HG03060 (cell line): ENCODE measurements at regions not wholly inside any gene's neighbourhood (a gene's known extent, or its start where the extent isn't known, plus 50 kb on each side); places are given as distances from the start of the nearest gene placed in this dataset.
"Not testable (repeated sequence)": the region's sequence is repeated elsewhere in the genome, so short reads cannot be mapped to it uniquely, and the experiment has no call there.

Source experiments
- ATAC-seq: cut with Tn5 transposase; IDR thresholded peaks from one replicate; pipeline ENCODE4 v1.9.1; 2021; ENCODE audit warnings: low read depth, moderate number of reproducible peaks; ENCODE audit not compliant: unreplicated experiment

DNA sequence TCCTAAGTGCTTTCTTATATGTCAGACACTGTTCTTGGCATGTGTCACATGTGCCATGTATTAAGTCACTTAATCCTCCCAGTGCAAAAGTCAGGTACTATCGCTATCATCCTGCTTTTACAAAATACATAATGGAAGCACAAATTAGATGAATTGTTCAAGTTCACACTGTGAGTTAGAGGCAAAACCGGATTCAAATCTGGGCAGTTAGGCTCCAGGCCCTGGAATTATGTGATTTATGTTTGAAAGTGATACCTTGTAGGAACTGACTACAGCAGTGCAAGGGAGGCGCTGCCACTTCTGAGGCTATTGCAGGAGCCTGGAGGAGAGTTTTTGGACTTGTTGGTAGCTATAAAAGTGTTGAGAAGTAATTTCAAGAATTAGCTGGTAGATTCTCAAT lies 358.3 kb downstream of the HLX start:
- ATAC-seq, result no peak

DNA sequence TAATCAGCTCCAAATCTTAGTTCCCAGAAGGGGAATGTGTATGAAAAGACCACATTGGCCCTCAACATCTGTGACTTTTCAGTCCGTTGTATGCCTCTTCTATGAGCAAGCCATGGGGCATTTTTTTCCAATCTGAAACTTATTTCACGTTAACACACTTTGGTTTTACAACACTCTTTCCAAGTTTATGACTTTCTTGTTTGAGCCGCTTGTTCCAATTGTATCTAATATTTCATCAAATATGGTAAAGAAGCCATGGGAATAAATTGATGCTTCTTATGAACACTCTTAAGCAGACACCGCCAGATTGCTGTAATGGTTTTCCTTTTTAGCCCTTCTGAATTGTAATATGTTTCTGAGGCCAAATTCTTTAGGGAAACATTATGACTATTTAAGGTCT lies 359.9 kb downstream of the HLX start:
- no peak for ATAC-seq

DNA sequence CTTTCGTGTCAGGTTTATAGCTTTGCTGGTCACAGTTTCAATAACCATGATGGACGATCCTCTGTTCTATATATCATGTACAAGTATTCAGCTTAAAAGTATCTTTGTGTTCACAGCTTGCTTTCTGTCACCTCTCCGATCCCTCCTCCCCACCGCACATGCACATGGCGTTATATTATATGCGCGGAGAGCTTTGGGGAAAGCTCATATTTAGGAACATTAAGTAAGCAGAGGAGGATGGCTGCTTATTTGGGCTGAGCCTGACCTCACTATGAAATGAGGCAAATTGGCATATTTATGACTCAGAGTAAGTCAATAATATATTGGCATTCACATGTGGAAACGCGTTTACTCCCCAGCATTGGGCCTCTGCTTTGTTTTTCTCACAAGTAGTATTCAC lies 360.5 kb downstream of the HLX start:
- ATAC-seq, result no peak

DNA sequence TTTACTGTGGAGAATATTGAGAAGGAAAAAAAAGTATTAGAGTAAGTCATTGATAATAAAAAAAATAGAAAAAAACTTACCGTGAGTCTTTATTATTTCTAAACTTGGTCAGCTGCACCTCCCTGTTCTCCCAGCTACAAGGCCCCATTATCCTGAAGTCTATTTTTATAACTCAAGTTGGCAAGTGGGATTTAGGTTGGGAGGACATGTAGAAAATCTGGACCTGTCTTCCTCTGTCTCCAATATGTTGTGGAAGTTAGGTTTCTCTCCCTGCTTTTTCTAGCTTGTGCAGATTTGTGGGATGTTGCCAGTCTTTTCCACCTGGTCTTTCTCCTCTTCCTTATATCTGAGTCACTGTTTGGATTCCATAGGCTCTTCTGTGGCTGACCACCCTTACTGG lies 361.4 kb downstream of the HLX start:
- ATAC-seq, result no peak

DNA sequence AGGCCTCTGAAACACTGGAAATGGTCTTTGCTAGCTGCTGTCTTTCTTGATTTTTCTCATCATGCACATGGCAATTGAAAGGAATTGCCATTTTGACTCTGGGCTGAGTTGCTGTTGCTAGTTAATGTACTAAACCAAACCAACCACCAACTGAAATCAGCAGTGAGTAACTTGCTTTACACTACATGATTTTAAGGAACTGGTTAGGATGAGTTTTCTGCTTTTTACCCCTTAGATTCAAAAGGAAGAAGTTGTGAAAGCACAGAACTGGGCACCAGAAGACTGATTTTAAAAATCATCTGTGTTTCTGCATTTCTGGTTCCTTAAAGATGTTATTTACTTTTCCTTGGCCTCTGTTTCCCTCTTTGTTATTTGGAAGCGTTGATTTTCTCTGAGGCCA lies 361.9 kb downstream of the HLX start:
- ATAC-seq, result no peak

DNA sequence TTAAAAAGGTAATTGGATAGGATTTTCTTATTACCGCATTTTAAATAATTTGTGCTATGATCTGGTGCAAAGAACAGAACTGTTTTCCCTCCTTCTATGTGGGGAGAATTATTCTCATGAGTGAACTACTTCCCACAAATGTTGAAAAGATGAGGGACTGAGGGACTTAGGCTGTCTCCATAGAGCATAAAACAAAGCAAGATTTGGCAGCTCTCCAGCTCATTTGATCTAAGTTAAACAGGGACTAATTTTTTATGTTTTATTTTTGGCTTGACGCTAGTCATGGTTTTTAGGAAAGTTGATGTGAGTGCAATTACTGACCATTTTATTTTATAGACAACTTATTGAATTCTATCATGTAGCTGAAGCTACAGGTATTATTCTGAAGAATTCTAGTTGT lies 362.3 kb downstream of the HLX start:
- ATAC-seq, result no peak

DNA sequence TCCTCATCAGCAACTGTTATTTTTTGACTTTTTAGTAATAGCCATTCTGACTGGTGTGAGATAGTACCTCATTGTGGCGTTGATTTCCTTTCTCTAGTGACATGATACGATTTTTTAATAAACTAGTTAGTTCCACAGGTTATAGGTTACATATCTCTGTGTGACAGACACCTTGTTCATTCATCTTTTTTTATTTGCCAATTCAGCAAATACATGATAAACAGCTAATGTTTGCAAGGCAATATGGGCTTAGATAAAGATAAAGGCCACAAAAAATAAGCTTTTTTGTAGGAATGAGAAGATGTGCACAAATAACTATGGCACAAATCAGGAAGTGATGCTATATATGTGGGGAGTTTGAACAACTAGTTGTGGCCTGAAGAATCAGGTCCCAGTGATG lies 366.8 kb downstream of the HLX start:
- ATAC-seq, result no peak

DNA sequence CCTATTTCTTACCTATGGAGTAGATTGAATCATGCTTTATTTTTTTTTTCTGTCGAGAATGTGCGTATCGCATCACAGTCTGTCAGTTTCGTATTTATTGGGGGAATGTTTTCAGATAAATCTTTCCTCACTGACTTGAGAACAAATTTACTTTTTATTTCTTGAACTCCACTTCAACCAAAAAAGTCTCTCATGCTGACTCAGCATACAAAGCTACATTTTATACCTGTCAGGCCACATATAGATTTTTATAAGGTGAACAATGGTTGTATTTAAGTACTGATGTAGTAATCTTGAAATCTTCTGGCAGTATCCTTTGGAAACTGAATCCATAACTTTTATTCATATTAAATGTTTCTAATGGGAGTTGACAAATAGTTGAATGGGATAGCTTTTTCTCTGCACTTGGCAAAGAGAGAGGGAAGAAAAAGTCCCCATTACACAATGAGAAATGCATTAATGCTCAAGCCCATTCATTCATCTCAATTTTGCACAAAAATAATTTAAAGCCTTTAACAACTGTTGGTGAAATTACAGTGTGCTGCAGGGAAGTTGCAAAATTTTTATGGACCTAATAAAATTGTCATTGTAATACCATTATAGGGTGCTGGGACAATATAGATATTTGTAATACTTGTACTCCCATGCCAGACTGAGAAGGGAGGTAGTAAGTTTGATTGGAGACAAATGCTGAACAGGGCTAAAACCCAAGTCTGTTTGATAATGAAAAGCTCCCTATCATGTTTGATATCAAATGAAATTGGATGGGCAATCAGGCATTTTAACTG lies 367.6 kb downstream of the HLX start:
- ATAC-seq, result no peak

DNA sequence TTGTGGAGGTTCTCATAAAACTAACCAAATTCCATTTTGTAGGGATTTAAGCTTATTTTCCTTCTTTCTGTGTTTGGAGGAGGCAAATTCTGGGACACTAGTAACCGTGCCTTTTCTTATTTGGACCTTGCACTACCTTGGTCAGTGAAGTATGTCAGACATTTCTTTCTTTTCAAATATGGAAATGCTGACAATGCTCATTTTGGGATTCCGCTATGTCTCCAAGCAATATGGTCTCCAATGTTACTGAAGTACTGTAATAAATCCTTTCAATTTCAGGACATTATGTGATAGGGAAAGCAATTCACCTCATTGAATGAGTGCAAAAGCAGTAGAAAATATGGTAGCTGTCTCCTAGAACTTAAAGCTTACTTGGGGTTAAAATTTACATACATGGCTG lies 372.3 kb downstream of the HLX start:
- no peak for ATAC-seq

DNA sequence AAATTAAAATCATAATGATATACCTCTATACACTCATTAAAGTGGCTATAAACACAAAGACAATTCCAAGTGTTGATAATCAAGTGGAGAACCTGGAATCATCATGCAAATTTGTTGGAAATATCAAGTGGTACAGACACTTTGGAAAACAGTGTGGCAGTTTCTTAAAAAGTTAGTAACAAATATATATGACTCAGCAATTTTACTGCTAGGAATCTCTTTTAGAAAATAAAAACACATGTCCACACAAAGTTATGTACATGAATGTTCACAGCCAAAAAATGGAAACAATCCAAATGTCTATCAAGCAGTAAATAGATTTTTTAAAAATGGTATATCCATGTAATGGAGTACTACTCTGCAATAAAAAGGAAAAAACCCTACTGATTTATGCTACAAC lies 375.6 kb downstream of the HLX start:
- no peak for ATAC-seq

DNA sequence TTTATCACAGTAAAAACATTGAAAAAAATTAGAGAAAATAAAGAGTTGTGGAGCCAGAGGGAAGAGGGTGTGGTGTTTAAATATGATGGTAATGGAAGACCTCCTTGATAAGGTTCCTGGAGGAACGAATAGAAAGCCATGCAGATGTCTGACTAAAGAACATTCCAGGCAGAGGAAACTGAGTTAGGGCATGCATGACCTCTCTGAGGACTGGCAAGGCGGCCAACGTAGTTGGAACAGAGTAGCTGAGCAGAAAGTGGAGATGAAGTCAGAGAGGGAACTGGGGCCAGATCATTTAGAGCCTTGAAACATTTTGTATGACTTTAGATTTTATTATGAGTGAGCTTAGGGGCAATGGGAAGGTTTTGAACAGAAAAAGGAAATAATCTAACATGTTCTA lies 377.5 kb downstream of the HLX start:
- no peak for ATAC-seq

DNA sequence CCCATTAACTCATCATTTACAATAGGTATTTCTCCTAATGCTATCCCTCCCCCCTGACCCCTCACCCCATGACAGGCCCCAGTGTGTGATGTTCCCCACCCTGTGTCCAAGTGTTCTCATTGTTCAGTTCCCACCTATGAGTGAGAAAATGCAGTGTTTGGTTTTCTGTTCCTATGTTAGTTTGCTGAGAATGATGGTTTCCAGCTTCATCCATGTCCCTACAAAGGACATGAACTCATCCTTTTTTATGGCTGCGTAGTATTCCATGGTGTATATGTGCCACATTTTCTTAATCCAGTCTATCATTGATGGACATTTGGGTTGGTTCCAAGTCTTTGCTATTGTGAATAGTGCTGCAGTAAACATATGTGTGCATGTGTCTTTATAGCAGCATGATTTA lies 378.3 kb downstream of the HLX start:
- not testable (repeated sequence) for ATAC-seq

DNA sequence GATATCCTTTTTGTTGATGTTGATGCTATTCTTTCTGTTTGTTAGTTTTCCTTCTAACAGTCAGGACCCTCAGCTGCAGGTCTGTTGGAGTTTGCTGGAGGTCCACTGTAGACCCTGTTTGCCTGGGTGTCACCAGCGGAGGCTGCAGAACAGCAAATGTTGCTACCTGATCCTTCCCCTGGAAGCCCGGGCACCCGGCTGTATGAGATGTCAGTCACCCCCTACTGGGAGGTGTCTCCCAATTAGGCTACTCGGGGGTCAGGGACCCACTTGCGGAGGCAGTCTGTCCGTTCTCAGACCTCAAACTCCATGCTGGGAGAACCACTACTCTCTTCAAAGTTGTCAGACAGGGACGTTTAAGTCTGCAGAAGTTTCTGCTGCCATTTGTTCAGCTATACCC lies 383.4 kb downstream of the HLX start:
- not testable (repeated sequence) for ATAC-seq

DNA sequence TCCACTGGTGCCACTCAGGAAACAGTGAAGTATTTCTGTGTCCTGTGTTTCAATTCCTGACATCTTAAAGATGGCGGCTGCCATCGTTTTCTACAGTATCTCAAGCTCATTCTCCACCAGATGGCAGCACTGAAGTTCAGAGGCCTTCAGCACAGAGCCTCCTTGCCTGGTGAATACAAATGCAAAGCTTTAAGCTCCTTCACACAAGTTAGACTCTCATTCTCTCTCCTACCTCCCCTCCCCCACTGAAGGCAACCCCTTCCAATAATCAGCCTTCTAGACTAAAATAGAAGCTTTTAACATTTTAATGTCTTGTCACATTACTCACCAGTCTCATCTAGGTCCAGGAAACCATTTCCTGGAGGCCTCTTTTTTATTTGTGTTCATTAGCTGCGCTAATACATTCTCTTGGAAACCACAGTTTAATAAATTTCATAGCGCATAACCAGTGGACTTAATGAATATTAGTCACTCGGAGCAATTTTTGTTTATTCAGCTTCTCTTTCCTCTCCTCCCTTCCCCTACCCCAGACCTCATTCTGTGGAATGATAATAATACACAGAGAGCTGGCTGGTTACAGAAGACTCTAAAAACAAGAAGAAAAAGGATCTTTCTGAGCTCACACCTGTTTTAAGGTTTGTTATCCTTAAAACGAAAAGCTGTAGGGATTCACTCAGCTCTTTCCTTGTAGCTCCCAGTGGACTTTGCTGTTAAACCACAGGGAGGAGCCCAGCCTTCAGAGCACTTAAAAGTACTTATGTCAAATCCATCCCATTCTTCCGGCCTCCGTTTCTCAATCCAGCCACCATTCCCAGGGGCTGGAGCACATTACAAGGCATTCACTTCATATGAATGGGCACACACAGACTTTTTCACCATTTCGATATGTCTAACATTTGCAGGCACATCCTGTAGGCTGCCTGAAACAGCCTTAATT lies 384.9 kb downstream of the HLX start:
- peak; percentile 91 for ATAC-seq

DNA sequence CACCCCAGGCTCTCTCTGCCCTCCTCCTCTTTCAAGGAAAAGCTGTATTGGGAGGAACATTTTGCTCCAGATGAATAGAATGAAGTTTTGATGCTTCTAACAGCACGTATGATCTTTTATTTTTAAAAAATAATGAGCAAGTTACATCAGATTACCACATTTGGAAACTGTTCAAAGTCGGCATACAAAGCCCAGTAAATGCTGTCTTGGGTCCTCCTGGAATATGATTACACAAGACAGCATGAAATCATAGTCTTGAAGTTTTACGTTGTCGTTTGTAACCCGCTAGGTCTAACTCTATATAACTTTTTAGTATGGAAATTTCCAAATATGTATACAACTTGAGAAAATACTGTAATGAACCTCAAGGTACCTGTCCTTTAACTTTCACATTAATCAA lies 385.6 kb downstream of the HLX start:
- ATAC-seq, result no peak

DNA sequence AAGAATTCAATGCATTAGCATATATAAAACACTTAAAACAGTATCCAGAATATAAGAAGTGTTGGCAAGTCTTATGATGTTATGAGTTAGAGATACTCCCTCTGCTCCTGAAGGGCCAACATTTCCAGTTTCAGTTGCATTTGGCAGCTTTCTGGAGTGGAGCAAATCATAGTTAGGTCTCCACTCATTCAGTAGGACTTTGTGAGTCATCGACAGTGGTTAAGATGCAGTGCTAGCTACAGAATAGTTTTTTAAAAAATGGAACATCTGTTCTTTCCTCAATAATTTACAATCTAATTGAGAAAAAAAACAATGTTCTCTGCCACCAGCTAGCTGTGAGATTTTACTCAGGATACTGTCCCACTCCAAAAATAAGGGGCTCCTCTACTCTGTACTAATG lies 389.1 kb downstream of the HLX start:
- ATAC-seq, result no peak

DNA sequence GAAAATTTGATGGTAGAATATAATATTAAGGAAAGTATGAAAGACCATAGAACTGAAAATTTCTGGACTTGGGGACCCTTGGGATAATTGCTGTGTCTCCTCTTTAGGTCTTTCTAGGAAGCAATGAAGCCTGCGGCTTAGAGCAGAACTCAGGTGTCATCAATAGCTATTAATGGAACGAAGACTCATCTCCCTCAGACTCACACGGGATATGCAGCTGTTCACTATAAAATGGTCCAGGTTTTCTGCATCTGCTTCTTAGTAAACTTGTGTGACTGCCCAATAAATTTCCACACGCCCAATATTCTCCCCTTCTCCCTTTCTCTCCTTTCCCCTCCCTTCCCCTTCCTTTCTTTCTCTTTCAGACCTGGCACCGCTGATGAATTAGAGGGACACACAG lies 392.5 kb downstream of the HLX start:
- ATAC-seq, result no peak

DNA sequence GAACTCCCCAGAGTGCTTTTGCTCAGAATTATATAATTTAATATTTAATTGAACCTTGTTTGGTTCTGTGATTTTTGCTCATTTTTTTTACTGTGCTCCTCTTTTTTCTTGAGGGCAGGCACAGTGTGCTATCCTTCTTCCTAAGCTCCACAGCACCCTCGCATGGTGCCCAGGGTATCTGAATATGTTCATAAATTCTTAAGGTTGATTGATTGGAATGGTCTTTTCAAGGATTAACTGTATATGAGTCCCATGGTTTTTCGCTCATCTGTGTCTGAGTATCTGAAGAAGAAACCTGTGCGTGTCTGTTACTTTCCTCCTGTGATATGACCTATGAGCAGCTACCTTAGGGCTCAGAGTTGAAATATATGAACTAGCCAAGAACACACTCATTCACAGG lies 393.7 kb downstream of the HLX start:
- no peak for ATAC-seq

DNA sequence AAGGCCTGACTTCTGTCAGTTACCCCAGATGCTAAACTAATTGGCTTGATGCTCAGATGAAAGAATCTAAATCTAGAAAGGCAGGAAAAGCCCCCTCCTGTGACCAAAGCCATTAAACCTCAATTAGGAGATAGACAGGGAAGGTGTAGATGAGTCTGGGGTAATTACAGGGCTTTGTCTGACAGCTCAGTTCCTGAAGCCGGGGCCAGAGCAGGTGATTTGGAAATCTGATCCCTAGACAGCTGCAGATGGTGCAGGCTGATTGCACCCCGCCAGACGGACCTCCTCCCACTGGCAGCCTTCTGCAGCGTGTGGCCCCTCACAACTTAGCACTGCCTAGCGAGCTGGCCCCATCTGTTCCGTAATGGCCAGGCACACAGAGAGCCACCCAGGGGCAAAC lies 395.1 kb downstream of the HLX start:
- no peak for ATAC-seq

DNA sequence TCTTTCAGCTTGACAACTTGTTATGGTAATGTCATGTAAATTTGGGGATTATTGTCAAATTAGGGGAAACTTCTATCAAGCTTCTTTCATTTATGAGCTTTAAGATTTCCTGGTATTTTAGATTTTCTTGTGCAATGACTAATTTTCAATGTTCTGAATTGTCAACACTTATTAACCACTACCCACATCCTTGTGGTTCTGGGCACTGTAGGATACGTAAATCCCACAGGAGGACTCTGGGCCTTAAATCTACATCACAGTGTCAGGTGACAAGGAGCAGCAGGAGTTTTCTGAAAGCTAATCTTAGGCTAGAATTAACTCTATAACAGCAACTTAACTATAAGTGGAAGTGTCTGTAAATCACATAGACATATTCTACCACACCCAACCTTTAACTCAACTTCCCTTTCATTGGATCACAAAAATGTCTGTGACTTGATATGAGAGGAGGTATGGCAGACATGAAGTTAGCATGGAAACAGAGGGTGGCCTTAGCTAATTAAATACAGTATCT lies 397.7 kb downstream of the HLX start:
- no peak for ATAC-seq

DNA sequence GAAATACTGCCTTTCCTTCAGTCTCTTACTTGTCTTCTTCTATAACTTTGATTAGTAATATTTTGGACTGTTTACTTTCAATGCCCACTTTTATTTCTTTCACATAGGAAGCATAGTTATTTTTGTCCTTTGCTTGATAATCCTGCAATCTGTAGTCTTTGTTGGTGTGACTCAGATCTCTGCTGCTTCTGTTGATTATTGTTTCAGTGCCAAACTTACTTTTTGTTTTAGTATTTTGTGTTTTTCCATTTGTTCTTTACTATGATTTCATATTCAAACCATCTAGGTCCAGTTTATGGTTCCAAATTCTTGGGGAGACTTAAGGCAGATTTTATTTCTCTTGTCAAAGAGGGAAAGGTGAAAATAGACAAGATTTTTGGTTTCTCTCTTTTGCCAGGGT lies 399.9 kb downstream of the HLX start:
- ATAC-seq, result no peak

DNA sequence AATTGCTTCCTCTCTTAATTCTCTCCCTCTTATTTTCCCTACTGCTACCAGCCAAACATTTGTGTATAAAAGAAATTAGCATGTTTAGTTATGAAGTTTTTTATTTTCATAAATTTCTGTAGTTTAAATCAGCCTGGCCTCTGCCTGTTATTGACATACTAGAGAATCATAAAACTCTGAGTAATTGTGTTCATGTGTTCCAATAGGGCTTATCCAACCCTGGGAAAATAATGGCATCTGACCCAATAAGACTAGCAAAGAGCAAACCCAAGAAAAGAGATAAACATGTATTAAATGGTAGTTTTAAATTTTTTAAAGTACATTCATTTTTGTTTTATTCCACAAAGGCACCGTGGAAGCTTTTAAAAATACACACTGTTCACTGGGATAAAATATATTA lies 404.3 kb downstream of the HLX start:
- ATAC-seq, result no peak
